ENCODE measurements at regions not wholly inside any gene's neighbourhood (a gene's known extent, or its start where the extent isn't known, plus 50 kb on each side); places are given as distances from the start of the nearest gene placed in this dataset.
"Not testable (repeated sequence)": the region's sequence is repeated elsewhere in the genome, so short reads cannot be mapped to it uniquely, and the experiment has no call there.

DNA sequence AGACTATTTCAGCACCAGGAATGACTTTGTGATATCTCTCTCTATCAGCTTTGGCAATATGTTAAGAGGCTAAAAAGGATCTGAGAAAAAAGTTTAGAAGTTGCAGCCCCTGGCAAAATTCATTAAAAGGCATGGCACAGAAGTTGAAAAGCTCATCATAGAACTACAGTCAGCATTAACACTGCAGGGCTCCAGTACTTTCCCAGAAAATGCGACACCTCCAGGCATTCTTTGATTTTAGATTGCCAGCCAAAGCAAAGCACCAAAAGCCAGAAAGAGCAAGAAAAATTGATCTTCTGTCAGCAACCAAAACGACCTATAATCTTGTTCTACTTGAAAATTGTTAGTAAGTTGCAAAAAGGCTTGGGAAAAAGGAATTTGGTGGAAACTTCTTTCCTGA lies 713.5 kb downstream of the FSCB start:
- DNase-seq: no peak

DNA sequence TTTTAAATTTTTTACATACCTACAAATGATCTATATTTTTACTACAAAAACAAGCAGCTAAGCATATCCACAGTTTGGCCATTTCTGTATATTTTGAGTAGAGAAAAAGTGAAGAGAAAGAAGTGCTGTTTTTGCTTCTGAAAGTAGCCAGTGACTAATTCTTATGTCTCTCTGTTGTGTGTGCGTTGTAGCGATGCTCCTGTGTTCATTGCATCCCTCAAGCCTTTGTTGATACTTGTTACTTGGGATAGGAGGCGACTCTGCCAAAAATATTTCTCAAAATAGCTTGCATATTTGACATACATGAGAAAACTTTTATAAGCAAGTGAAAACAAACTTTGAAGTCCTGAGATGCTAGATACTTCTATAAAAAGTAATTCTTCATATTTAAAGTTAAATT lies 714.1 kb downstream of the FSCB start:
- no peak for DNase-seq

DNA sequence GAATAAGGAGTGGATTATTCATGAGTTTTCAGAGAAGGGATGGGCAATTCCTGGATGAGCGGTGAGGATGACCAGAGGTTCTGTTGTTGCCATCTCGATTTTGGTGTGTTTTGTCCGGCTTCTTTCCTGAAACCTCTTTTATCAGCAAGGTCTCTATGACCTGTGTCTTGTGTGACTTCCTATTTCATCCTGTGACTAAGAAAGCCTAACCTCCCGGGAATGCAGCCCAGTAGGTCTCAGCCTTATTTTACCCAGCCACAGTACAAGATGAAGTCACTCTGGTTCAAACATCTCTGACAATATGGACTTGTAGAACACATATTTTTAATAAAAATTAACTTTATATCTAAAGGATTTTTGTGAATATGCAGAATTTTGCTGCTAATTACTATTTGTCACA lies 716.4 kb downstream of the FSCB start:
- DNase-seq: no peak

DNA sequence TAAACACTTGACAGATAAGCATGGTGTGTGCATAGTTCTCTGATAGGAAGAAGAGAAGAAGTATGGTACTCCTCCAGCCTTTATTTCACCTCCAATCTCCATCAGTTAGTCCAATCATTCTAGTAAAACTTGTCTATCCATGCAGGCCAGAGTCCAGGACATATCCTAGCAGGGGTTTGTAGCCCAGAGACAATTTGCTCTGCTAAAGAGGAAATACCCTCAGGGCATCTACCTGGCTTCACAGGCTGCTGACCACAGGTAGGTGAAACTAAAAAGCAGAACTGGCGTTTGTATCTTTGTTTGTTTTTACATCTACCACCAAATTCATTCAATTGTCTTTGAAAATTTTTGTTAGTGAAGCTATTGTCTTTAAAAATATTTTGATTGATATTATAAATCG lies 717.6 kb downstream of the FSCB start:
- no peak for DNase-seq

DNA sequence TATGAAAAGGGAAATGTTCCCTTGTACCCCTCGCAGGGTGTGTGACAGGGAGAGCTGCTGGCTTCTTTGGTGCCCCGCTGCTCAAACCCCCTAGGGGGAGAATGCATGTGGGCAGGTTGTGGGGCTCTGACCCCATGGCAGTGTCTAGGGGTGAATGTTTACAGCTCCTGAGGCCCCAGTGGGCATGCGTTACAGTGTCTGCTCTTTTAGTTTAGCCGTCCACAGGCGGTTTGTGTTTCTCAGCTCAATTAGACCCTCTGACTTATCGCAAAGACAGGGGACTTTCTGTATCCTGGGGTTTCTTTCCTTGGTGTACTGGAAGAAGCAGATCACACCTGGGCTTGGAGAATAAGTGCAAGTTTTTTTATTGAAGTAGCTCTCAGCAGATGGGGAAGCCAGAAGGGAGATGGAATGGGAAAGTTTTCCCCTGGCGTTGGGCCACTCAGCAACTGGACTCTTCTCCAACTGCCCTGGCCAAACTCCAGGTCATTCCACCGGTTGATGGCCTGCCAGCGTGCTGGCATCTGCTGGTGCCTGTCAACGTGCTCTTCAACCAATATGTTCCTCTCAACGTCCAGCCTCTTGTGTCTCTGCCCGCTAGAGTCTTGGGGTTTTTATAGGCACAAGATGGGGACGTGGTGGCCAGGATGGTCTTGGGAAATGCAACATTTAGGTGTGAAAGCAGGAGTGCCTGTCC lies 720.9 kb downstream of the FSCB start:
- no peak for DNase-seq

DNA sequence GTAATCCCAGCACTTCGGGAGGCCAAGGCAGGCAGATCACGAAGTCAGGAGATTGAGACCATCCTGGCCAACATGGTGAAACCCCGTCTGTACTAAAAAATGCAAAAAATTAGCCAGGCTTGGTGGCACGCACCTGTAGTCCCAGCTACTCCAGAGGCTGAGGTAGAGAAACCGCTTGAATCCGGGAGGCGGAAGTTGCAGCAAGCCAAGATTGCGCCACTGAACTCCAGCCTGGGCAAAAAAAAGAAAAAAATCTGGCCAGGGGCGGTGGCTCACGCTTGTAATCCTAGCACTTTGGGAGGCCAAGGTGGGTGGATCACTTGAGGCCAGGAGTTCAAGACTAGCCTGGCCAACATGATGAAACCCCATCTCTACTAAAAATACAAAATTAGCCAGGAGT lies 722.7 kb downstream of the FSCB start:
- not testable (repeated sequence) for DNase-seq

DNA sequence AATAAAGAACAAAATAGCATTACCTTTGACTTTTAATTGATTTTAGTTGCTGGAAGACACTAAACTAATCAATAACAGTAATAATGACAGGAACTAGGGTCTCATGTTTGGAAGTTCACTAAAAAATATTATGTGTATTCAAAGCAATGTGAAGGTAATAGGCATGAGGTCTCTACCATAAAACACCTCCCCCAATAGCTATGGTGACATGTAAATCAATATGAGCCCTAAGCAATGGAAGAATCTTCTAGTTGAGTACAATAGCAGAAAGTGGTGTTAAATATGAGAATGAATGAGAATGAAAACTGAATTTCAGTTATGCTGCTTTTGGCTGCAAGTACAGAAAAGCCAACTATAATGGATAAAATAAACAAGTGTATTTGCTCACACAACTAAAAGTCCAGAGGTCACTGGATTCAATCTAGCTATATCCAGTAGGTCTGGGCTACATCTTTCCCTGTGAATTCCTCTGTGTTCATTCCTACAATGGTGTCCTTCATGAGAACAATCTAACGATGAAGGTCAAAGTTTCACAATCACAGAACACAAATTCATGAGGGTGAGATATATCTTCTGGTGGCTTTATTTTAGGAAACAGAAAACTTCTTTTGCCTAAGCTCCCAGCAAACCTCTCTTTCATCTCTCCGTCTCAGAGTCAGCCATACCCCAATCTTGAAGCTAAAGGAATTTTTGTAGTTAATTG lies 728.0 kb downstream of the FSCB start:
- DNase-seq: no peak

DNA sequence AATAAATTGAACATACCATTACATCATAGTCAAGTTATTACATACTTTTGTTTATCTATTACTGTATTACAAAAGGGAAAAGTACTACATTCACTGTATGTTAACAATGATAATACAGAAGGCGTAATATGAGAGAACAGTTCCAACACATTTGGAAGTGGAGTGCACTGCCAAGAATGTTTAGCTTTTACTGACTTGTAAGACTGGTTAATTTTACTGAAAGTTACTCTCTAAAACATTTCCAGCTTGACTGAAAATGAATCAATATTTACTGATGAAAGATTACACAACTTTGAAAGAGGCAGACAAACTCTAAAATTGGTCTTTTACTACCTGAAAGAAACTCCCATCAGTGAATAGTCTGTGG lies 728.5 kb downstream of the FSCB start:
- DNase-seq: no peak

DNA sequence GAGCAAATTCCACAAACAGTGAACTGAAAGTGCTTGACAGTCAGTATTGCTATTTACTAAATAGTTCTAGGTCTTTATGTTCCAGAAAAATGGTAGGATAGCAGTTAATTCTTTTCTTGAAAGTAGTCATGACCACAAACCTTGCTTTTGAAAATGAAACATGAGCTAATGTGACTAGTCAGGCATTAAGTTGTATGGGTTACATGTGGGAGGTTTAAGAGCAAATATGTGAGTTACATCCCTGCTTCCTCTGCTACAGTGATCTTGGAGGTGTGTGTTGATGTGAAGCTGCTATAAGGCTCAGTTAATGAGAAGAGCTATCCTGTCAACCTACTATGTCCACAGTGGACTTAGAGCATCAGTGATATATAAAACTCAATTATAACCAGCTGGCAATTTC lies 741.6 kb downstream of the FSCB start:
- DNase-seq: no peak

DNA sequence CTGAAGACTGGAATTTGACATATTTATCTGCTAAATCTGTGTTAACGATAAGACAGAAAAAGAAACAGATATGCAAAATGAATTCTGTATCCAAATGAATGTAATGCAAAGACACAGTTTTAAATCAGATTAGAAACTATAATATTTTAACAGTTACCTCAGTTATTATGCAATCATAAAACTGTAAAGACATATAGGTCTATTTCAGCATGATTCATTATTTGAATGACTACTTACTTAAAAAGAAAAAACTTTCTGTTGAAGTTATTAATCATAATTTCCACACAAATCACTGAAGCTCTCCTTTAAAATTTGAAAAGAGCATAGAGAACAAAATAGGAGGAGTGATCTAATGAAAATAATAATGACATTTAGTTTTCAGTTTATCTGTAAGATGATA lies 742.6 kb downstream of the FSCB start:
- no peak for DNase-seq

DNA sequence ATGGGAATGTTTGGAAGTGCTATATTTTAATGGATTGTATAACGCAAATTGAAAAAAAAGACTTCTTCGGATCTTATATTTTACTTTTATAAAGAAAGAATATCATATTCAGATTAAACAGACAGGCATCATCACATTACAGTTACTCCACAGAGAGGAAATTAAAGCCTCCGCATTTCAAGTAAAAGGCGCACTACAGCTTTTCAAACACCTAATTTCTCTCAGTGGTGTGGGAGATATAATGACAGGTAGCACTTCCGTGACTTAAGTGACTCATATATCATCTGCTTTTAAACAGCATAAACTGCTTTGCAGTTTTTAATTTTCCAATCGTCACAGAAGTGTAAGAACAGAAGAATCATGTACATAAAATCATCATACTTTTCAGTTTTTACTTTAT lies 751.4 kb downstream of the FSCB start:
- DNase-seq: no peak

DNA sequence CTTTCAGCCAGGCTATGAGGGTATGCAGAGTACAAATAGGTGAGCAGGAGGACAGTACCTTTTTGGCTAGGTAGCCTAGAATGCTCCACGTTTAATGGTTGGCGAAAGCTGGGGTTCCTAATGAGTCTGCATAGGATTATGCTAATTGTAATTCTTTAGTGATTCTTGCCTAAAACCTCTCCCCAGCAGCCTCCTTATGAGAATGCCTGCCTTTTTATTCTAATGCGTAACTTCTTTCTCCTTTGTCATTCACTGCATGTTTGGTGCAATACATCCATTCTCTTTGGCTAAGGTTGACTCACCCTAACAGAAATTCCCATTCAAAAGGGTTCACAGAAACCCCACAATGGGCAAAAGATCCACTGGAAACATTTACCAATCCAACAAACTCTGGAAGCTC lies 752.2 kb downstream of the FSCB start:
- no peak for DNase-seq

DNA sequence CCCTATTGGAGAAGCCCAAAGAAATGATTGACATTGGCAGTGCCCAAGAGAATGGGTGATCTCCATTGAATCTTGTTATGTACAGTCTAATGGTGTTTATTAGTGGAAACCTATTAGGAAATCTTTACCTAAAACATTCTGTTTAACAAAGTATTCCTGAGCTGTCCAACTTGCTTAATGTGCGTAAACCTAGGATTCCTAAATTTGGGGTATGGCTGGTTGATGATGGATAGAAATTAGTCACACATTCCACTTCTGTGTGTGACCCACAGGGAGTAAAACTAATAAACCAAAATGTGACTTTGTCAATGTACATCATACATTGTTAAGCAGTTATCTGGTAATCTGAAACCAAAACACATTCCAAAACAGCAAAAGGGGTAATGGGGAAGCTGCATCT lies 761.3 kb downstream of the FSCB start:
- no peak for DNase-seq

DNA sequence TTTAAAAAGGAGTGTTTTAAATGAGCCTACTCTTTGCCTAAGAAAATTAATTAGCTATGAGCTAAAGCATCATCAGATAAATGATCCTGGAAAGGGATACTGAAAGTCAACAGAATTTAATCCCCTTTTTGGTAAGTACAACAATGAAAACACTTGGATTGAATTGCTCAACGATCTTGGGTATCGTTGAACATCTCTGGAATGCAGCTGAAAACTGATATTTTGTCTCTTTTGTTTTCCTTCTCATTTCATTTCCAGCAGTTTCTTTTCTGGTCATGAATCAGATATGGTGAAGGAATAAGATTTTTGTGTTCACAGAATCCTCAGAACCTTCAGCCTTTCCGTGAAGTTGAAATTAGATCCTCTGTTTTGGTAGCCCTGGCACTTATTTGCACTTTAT lies 771.2 kb downstream of the FSCB start:
- DNase-seq: no peak

DNA sequence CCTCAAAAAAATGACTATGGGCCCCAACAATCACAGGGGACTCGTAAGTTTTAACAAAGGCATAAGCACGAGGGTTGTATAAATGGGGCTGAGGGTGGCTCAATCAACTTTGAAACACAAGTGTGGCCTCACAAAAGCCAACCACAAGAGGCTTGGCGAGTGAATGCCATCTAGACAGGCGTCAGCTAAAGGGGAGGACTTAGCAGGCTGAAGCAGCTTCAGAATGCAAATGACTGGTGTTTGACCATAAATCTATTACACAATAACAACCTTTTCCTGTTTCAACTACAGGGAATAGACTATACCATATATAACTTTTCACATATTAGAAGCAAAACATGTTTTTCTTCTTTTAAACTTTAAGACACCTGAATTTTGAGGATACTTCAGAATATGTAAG lies 777.9 kb downstream of the FSCB start:
- DNase-seq: no peak

DNA sequence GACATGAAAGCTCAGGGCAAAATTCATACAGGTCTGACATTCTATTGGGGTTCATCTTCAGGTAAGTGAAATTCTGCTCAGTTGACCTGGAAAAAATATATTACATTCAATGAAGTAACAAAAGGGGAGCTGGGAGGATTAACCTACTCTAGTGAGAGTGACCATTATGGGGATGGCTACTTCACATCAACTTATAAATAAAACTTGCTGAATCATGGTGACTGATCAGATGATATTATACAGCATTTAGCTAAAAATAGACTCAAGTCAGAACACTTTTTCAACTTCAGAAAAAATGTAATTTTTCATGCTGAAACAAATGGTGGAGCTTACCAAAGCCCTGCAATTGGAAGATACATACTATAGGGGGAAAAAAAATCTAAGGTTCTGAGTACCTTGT lies 800.2 kb downstream of the FSCB start:
- DNase-seq: no peak

DNA sequence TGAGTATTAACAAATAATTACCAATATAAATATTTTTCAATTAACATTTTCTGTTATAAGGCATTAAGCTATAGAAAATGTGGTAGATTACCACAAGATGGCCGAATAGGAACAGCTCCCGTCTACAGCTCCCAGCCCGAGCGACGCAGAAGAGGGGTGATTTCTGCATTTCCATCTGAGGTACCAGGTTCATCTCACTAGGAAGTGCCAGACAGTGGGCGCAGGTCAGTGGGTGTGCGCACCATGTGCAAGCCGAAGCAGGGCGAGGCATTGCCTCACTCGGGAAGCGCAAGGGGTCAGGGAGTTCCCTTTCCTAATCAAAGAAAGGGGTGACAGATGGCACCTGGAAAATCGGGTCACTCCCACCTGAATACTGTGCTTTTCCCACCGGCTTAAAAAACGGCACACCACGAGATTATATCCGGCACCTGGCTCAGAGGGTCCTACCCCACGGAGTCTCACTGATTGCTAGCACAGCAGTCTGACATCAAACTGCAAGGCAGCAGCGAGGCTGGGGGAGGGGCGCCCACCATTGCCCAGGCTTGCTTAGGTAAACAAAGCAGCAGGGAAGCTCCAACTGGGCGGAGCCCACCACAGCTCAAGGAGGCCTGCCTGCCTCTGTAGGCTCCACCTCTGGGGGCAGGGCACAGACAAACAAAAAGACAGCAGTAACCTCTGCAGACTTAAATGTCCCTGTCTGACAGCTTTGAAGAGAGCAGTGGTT lies 808.4 kb downstream of the FSCB start:
- not testable (repeated sequence) for DNase-seq

DNA sequence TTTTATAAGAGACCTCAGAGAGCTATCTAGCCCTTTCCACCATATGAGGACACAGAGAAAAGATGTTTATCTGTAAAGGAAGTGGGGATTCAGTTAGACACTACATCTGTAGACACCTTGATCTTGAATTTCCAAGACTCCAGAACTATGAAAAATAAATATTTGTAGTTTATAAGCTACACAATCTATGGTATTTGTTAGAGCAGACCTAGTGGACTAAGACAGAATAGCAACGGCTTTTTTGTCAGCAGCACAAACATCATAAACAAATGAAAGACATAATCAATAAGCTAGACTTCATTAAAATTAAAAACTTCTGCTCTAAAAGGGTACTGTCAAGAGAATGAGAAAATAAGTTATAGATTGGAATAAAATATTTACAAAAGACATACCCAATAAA lies 810.1 kb downstream of the FSCB start:
- DNase-seq: no peak

DNA sequence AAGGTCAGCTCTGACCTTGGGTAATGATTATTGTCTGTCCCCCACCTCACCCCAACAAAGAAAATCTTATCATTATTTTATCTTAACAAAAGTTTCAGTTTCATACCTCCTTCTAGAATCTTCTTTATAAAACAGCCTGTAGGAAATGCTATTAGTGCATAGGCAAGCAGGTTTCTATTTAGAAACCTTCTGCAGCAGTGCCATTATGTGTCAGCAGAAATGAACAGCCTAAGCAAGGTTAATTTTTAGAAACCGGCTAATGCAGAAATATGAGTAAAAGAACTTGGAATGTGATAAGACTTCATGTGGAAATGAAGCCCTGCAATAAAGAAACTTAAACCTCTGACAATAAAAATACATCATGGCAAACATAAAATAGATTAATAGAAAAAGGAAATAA lies 814.4 kb downstream of the FSCB start:
- no peak for DNase-seq

DNA sequence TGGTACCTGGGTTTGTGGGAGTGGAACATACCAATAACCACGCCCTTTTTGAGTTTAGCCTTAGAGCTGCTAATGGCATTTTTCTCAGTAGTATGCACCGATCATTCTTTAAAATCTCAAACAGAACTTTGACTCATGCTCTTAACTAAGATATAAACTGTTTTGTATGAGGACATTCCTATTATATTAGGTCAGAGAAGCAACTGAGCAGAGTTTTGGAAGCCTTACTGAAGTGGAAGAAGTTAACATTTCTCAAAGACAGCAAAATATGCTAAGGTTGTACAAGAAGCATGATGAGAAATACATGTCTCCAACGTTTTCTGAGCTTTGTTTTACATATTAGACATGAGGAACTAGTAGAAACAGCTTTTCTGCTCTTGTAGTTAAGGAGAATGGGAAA lies 819.2 kb downstream of the FSCB start:
- DNase-seq: no peak

DNA sequence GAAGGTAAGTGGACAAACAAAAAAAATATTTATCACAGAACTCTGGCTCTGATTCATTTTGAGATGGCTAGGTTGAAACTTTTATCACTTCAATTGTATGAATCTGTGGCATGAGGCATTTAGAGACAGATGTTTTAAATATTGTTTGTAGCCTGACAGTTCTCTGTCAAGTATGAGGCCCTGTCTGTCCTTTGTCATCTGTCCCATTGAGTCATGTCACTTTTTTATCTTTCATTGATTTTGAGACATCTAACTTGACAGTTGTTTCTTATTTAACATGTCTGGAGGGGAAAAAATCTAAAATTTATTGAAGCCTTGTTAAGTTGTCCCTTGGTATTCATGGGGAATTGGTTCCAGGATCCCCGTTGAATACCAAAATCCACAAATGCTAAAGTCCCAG lies 829.5 kb downstream of the FSCB start:
- DNase-seq: no peak

DNA sequence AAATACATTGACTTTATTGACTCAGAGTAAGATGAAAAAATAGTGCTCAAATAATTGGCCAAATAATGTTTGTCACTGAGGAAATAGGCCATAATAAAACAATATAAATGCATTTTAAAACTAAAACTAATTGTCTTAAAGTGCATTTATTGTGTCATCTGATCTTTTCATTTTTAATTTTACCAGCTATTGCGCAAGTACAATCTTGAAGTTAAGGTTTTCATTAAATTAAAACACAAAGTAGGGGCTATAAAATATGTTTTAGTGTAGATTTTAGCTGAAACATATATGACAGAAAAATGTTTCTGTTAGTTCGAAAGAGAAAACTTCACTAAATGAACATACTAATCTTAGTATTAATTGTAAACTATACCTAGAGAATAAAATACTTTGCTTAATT lies 832.8 kb downstream of the FSCB start:
- no peak for DNase-seq

DNA sequence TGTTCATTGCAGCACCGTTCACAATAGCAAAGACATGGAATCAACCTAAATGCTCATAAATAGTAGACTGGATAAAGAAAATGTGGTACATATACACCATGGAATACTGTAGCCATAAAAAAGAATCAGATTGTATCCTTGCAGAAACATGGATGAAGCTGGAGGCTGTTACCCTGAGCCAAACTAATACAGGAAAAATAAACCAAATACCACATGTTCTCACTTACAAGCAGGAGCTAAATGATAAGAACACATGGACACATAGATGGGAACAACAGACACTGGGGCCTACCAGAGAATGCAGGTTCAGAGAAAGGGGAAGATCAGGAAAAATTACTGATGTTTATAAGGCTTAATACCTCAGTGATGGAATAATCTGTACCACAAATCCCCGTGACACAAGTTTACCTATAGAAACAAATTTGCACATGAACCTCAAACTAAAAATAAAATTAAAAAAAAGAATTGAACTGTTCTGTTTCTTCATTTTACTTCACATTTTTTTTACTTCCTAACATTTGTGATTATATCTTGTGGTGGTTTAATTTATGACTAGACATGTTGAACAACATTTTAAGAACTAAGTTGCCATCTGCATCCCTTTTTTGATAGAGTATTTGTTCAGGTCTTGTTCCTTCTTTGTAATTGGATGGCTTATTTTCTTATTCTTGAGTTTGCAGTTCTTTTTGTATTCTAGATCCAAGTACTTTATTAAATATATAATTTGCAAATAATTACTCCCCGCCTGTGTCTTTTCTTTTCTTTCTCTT lies 835.2 kb downstream of the FSCB start:
- DNase-seq: no peak

DNA sequence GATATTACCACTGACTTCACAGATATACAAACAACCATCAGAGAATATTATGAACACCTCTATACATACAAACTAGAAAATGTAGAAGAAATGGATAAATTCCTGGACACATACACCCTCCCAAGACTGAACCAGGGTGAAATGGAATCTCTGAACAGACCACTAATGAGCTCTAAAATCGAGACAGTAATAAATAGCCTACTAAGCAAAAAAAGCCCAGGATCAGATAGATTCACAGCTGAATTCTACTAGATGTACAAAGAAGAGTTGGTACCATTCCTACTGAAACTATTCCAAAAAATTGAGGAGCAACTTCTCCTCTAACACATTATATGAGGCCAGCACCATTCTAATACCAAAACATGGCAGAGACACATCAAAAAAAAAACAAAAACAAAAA lies 837.7 kb downstream of the FSCB start:
- no peak for DNase-seq
